SK-N-SH treated with all-trans-retinoic acid at 6 μM for 48 hours (cell line): ENCODE measurements at regions not wholly inside any gene's neighbourhood (a gene's known extent, or its start where the extent isn't known, plus 50 kb on each side); places are given as distances from the start of the nearest gene placed in this dataset.

Experiments
- ATAC-seq: fragments of 200-7000 bp; cut with Tn5 transposase; 3 replicates; pipeline ENCODE4 v1.9.1; 2020; ENCODE audit warnings: mild to moderate bottlenecking, moderate library complexity
- ARNTL ChIP-seq: fragments of 450-650 bp; formaldehyde crosslinking; IDR thresholded peaks from 2 replicates; pipeline ENCODE4 v1.5.0; 2020; ENCODE audit warnings: low read depth, mild to moderate bottlenecking, moderate library complexity, borderline replicate concordance
- BACH2 ChIP-seq: fragments of 250-450 bp; sonication (Bioruptor Pico); IDR thresholded peaks from 2 replicates; pipeline ENCODE4 v1.9.0; 2021; ENCODE audit warnings: mild to moderate bottlenecking, borderline replicate concordance
- CREB5 ChIP-seq: fragments of 250-450 bp; sonication (Bioruptor Pico); IDR thresholded peaks from 2 replicates; pipeline ENCODE4 v1.5.1; 2020; ENCODE audit warnings: low read depth, mild to moderate bottlenecking, moderate library complexity
- CSDC2 ChIP-seq: fragments of 250-450 bp; sonication (Bioruptor Pico); IDR thresholded peaks from 2 replicates; pipeline ENCODE4 v1.5.0; 2020; ENCODE audit warnings: mild to moderate bottlenecking, moderate library complexity
- CSRNP3 ChIP-seq: fragments of 250-450 bp; sonication (Bioruptor Pico); IDR thresholded peaks from 2 replicates; pipeline ENCODE4 v1.5.1; 2021; ENCODE audit warnings: mild to moderate bottlenecking, moderate library complexity
- GLIS3 ChIP-seq: fragments of 250-450 bp; sonication (Bioruptor Pico); IDR thresholded peaks from 2 replicates; pipeline ENCODE4 v1.5.0; 2020; ENCODE audit warnings: mild to moderate bottlenecking, moderate library complexity
- ISL1 ChIP-seq: fragments of 250-450 bp; sonication (Bioruptor Pico); IDR thresholded peaks from 2 replicates; pipeline ENCODE4 v2.1.2; 2022; ENCODE audit warnings: mild to moderate bottlenecking, moderate library complexity
- OSR1 ChIP-seq: fragments of 250-450 bp; sonication (Bioruptor Pico); IDR thresholded peaks from 2 replicates; pipeline ENCODE4 v1.8.0; 2022; ENCODE audit warnings: moderate library complexity, mild to moderate bottlenecking, inconsistent platforms
- PATZ1 ChIP-seq: fragments of 250-450 bp; sonication (Bioruptor Pico); IDR thresholded peaks from 2 replicates; pipeline ENCODE4 v1.8.0; 2020; ENCODE audit warnings: mild to moderate bottlenecking, moderate library complexity, borderline replicate concordance
- POU6F1 ChIP-seq: fragments of 250-450 bp; sonication (Bioruptor Pico); IDR thresholded peaks from 2 replicates; pipeline ENCODE4 v1.8.0; 2021; ENCODE audit warnings: low read depth, mild to moderate bottlenecking, moderate library complexity, borderline replicate concordance
- PPARA ChIP-seq: fragments of 250-450 bp; sonication (Bioruptor Pico); IDR thresholded peaks from 2 replicates; pipeline ENCODE4 v1.5.0; 2020; ENCODE audit warnings: mild to moderate bottlenecking, borderline replicate concordance
- RARB ChIP-seq: fragments of 250-450 bp; sonication (Bioruptor Pico); IDR thresholded peaks from 2 replicates; pipeline ENCODE4 v1.8.0; 2021; ENCODE audit warnings: mild to moderate bottlenecking, moderate library complexity
- TCF4 ChIP-seq: fragments of 250-450 bp; sonication (Bioruptor Pico); IDR thresholded peaks from 2 replicates; pipeline ENCODE4 v1.8.0; 2021; ENCODE audit warnings: mild to moderate bottlenecking, moderate library complexity, borderline replicate concordance
- TOX ChIP-seq: fragments of 250-450 bp; sonication (Bioruptor Pico); IDR thresholded peaks from 2 replicates; pipeline ENCODE4 v1.8.0; 2021; ENCODE audit warnings: mild to moderate bottlenecking, moderate library complexity, borderline replicate concordance
- TSHZ2 ChIP-seq: fragments of 250-450 bp; sonication (Bioruptor Pico); IDR thresholded peaks from 2 replicates; pipeline ENCODE4 v1.5.0; 2020; ENCODE audit warnings: mild to moderate bottlenecking, moderate library complexity
- ZC3H10 ChIP-seq: fragments of 250-450 bp; sonication (Bioruptor Pico); IDR thresholded peaks from 2 replicates; pipeline ENCODE4 v1.5.1; 2021; ENCODE audit warnings: mild to moderate bottlenecking, moderate library complexity
- ZFP3 ChIP-seq: fragments of 250-450 bp; sonication (Bioruptor Pico); IDR thresholded peaks from 2 replicates; pipeline ENCODE4 v1.5.0; 2020; ENCODE audit warnings: mild to moderate bottlenecking, moderate library complexity
- ZFP30 ChIP-seq: fragments of 450-650 bp; formaldehyde crosslinking; IDR thresholded peaks from 2 replicates; pipeline ENCODE4 v1.5.0; 2022; ENCODE audit warnings: mild to moderate bottlenecking, moderate library complexity
- ZNF565 ChIP-seq: fragments of 450-650 bp; formaldehyde crosslinking; conservative IDR thresholded peaks from 2 replicates; pipeline ENCODE4 v1.5.0; 2020; ENCODE audit warnings: low read depth, mild to moderate bottlenecking, moderate library complexity
- ZNF70 ChIP-seq: fragments of 450-650 bp; formaldehyde crosslinking; IDR thresholded peaks from 2 replicates; pipeline ENCODE4 v1.5.0; 2020; ENCODE audit warnings: mild to moderate bottlenecking, moderate library complexity
- ZNF8 ChIP-seq: fragments of 450-650 bp; formaldehyde crosslinking; IDR thresholded peaks from 2 replicates; pipeline ENCODE4 v1.5.0; 2020; ENCODE audit warnings: mild to moderate bottlenecking, moderate library complexity

- TF ChIP-seq POU6F1 (CRISPR knock-in tag) (no peak), BACH2 (CRISPR knock-in tag) (no peak), ZFP30 (CRISPR knock-in tag) (no peak), GLIS3 (no peak), ZNF8 (CRISPR knock-in tag) (no peak), ZNF70 (no peak), ISL1 (no peak), CSDC2 (no peak), RARB (CRISPR knock-in tag) (no peak), TSHZ2 (CRISPR knock-in tag) (no peak), CSRNP3 (no peak), ZNF565 (CRISPR knock-in tag) (no peak), CREB5 (CRISPR knock-in tag) (no peak), OSR1 (CRISPR knock-in tag) (no peak), ARNTL (no peak), PATZ1 (CRISPR knock-in tag) (no peak), TOX (CRISPR knock-in tag) (no peak), ZC3H10 (CRISPR knock-in tag) (no peak), ZFP3 (CRISPR knock-in tag) (no peak)
- TF ChIP-seq, all 23 proteins: peak for 0
- ATAC-seq, result no peak
These were observed 81.5 kb upstream of the ATP11B start for GRCh38 chr3:182711853-182712252.

GRCh38 chr3:182713111-182713510 lies 80.2 kb upstream of the ATP11B start:
- no peak for ATAC-seq
- TF ChIP-seq CSRNP3, result no peak
- TF ChIP-seq ZNF8 (CRISPR knock-in tag), result no peak
- no peak for TF ChIP-seq OSR1 (CRISPR knock-in tag)
- TF ChIP-seq CSDC2, result no peak
- TF ChIP-seq CREB5 (CRISPR knock-in tag), result no peak
- TF ChIP-seq ZNF565 (CRISPR knock-in tag), result no peak
- no peak for TF ChIP-seq POU6F1 (CRISPR knock-in tag)
- no peak for TF ChIP-seq TCF4 (CRISPR knock-in tag)
- no peak for TF ChIP-seq GLIS3
- no peak for TF ChIP-seq ZFP30 (CRISPR knock-in tag)
- TF ChIP-seq PPARA (CRISPR knock-in tag), result no peak
- TF ChIP-seq TSHZ2 (CRISPR knock-in tag), result no peak
